ENCODE measurements at regions not wholly inside any gene's neighbourhood (a gene's known extent, or its start where the extent isn't known, plus 50 kb on each side); places are given as distances from the start of the nearest gene placed in this dataset.

DNA sequence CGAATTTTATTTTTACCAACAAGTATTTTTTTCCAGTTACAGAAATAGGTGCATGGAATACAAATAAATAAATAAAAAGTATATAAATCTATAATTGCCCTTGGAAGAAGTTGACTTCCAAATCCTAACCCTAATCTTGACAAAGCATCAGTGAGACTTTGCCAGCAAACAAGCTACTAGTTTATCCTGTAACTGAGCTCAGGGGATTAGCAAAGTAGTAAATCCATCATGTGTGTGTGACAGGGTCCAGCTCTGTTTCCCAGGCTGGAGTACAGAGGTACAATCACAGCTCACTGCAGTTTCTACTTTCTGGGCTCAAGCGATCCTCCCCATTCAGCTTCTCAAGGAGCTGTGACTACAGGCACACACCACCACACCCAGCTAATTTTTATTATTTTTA, 948.0 kb upstream of the CNTNAP5 start:
- DNase-seq (ENCODE audit: low read depth, low spot score) = no peak

DNA sequence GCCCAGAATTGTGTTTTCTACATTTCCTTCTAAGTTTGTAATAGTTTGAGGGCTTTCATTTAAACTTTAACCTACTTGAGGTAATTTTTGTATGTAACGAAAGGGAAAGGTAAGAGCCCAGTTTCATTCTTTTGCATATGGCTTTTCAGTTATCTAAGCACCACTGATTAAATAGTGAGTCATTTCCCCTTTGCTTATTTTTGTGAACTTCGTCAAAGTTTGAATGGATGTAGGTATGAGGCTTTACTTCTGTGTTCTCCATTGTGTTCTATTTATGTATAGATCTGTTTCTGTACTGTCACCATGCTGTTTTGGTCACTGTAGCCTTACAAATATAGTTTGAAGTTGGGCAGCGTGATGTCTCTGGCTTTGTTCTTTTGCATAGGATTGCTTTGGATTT, 944.8 kb upstream of the CNTNAP5 start:
- no peak for DNase-seq (ENCODE audit: low read depth, low spot score)

DNA sequence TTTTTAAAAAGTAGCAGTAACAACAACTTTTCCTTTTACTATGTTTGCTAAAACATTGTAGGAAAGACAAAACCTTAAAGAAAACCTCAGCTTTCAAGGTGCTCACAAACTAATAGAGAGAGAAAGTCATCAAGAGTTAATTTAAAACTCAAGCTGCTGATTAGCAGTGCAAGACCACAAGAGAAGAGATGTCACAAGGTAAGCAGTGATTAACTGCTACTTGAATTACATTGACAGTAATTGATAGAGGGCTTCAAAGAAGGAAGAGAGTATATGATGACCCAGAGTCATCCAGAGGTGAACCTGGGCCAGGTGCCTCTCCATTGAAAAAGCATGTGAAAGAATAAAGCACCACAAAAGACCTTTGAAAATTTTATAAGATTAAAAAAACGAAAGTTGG, 939.6 kb upstream of the CNTNAP5 start:
- no peak for DNase-seq (ENCODE audit: low read depth, low spot score)

DNA sequence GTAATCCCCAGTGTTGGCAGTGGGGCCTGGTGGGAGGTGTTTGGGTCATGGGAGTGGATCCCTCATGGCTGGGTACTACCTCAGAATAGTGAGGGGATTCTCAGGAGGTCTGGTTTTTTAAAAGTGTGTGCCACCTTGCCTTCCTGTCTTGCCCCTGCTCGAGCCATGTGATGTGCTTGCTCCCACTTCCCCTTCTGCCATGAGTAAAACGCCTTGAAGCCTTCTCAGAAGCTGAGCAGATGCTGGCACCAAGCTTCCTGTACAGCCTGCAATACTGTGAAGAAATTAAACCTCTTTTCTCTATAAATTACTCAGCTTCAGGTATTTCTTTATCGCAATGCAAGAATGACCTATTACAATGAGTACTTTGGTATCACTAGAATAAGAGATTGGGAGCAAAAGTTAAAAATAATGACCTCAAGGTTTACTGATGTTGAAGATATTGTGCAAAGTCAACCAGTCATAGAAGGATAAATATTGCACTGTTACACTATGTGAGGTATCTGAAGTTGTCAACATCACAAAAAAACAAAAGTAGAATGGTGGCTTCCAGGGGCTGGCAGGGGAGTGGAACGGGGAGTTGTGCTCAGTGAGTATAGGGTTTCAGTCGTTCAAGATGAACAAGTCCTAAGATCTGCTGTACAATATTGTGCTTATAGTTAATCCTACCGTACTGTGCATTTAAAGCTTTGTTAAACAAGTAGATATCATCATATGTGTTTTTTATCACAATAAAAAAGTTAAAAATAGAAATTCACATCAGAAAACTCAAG, 938.3 kb upstream of the CNTNAP5 start:
- no peak for DNase-seq (ENCODE audit: low read depth, low spot score)

DNA sequence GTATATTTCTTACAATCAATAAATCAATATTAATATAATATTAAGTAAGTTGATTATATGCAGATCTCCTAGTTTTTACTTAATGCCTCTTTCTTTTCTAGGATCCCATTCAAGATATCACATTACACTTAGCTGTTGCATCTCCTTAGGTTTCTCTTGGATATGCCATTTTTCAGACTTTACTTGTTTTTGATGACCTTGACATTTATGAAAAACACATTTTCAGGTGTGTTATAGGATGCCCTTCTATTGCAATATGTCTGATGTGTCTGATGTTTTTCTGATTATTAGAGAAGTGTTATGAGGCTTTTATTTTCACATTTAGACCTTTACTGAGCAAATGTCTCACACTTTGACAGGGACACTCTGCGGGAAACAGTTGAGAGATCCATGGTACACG, 933.6 kb upstream of the CNTNAP5 start:
- DNase-seq (ENCODE audit: low read depth, low spot score) = no peak

DNA sequence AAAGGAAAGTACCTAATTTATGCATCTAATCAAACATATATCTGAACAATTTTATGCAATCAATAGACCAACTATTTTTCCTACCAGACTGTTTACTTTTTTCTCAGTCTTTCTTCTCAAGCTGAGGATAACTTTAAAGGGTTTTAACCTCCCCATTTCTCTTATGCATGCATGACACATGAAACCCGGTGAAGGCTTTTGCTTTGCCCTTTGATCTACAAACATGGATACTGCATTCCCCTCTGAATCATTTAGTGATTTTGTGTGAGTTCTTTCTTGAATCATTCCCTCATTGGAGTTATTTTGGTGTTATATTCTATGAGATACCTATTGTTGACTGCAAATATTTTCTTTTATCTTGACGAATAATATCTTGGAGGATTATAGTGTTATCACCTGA, 931.9 kb upstream of the CNTNAP5 start:
- DNase-seq (ENCODE audit: low read depth, low spot score) = no peak

DNA sequence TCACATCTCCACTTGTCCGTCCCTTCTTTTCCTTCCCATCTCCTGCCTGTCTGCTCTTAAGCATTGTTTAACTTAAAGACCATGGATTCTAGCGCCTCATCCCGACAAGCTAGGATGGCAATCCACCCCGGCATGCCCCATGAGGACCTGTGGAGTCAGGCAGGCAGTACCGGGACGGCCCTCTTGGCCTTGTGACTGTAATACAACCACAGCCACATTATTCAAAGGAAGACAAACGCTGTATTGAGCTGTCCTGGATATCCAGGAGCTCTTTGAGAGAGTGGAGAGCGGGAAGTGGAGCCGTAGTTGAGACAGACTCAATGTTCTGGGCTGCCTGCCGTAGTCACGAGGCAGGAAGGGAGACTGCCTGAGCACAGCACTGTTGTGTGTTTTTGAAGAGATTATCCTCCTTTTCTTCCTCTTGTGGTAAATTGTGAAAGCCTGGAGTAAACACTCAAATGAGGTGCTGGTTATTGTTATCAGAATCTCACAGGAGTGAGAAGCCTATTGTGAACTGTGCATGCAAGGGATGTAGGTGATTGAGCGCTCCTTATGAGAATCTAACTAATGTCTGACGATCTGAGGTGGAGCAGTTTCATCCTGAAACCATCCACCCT, 929.8 kb upstream of the CNTNAP5 start:
- DNase-seq (ENCODE audit: low read depth, low spot score) = no peak

DNA sequence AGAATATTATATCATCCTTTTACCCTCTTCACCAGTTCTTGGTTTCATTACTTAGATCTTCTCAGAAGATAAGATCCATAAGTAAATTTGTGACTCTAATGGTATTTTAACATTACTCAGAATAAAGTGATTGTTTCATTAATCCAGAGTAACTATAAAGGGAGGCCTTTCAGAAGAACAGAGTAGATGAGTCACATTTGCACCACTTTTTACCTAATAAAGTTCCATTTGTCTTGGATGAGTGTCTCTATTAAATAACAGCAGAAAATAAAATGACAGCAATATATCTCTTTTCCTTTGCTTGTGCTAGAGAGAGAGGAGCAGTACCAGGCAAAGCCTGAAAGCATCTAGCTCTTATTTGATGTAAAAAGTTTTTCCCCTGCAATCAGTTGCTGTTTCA, 926.5 kb upstream of the CNTNAP5 start:
- DNase-seq (ENCODE audit: low read depth, low spot score) = no peak

DNA sequence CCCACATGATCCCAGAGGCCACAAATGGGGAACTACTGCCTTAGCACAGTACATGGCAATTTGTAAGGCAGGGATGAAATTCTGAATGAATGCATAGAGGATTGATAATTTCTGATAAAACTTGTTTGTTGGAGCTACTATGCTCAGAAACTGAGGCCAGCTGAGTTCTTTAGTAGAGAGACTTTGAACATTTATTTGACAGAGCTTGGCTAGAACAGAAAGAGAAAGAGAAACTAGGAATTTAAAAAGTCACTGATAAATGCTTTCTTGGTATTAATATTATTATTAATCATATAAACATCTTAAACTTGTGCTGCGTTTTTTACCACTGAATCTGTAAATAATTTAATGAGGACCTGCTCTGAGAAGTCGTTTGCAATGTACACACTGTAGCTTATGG, 923.7 kb upstream of the CNTNAP5 start:
- DNase-seq (ENCODE audit: low read depth, low spot score) = no peak

DNA sequence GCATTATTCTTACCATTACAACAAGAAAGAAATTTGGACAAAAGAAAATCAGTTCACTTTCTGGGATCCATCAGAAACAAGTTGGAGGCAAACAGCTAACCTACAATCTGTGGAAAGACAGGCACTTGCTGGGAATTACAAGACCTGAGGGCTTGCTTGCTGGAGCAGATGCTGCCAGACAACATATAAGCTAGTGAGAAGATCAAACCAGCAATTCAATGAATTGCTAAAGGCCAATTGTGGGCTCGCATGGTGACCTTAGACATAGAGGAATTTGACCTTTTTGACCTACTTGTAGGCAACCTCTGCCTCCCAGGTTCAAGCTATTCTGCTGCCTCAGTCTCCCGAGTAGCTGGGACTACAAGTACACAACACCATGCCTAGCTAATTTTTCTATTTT, 921.2 kb upstream of the CNTNAP5 start:
- no peak for DNase-seq (ENCODE audit: low read depth, low spot score)

DNA sequence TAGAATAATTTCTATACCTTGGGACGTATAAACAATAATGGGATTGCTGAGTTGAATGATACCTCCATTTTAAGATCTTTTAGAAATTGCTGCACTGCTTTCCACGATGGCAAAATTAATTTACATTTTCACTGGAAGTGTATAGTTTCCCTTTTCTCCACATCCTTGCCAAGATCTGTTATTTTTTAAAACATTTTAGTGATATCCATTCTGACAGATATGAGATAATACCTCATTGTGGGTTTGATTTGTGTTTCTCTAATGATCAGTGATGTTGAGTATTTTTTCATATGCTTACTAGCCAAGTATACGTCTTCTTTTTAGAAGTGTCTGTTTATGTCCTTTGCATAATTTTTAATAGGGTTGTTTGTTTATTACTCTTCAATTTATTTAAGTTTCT, 908.5 kb upstream of the CNTNAP5 start:
- DNase-seq (ENCODE audit: low read depth, low spot score) = no peak

DNA sequence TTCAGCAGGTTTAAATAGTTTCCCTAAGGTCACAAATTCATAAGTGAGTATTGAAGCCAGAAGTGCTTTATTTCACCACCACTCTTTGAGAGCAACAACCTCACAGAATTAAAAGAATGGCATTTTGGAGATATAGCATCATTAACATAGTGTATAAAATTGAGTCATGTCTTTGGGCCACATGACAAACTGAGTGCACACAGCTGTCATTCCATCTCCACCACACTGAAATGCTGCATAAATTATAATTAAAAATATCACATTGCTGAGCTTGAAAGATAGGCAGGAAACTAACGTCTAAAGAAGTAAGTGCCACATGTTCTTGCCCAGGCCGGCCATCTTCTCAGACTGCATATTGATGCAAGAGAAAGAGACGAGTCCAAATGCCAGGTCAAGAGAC, 897.9 kb upstream of the CNTNAP5 start:
- DNase-seq (ENCODE audit: low read depth, low spot score) = no peak

DNA sequence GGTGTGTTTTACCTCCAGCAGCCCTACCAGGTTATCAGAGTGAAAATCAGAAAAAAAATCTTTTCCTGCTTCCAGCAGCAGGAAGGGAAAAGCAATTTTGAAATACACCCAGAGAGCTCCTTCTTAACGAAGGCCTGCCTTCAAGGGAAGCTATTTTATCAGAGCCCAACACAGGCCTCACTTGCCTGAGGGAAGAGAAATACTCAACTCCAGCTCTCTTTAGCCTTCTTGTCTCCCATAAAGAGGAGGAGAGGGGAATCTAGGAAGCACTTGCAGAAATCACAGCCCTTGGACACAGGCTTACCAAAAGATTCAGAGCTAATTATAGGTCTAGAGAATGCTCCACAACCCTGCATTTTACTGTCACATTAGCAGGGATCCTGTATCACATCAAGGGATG, 896.1 kb upstream of the CNTNAP5 start:
- no peak for DNase-seq (ENCODE audit: low read depth, low spot score)

DNA sequence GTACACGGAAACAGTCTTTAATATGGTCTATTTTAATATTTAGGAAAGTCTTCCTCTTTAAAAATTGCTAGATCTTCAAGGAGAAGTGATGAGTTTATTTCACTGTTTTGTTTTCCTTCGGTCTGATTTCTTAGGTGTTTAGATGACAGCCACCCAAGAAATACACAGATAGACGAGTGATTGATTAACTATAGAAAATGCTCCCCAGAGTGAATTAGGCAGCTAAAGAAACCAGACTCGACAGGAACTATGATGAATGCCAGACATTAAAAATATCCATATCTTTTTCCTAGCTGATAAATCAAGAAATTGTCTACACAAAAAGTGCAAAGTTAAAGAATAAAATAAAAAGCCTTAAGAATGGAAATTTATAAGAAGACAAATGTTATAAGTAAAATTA, 888.7 kb upstream of the CNTNAP5 start:
- DNase-seq (ENCODE audit: low read depth, low spot score) = no peak

DNA sequence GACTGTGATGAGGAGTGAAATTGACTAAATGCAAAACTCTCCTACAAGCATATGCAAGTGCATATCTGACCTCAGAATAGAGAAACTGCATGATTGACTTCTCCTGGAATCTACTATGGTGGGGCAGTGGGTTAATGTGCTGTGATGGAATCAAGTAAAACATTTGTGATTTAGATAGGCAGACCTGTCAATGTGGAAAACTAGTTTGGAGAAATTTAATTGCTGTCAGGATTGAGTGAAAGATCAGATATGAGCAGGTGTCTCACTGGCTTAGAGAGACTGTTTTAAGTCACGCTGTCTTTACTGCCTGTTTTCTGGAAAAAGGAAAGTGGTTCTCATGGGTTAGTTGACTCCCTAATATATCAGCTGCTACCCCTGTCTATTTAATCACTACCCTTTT, 881.0 kb upstream of the CNTNAP5 start:
- DNase-seq (ENCODE audit: low read depth, low spot score) = no peak

DNA sequence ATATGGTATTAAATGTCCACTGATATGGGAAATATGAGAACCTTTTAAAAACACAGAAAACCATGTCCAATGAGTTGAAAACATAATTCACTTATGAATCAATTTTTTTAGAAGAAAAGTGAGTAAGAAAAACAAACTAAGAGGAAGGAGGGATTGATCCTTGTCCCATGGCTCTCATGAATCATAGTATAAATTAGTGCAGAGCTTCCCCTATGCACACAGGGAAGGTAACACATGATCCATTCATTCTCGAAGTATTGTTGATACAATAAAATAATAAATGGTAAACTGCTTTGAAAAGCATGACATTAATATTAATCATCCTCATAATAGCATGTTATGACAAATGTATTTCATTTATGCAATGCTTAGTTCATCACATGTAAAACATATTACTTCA, 872.0 kb upstream of the CNTNAP5 start:
- DNase-seq (ENCODE audit: low read depth, low spot score) = no peak

DNA sequence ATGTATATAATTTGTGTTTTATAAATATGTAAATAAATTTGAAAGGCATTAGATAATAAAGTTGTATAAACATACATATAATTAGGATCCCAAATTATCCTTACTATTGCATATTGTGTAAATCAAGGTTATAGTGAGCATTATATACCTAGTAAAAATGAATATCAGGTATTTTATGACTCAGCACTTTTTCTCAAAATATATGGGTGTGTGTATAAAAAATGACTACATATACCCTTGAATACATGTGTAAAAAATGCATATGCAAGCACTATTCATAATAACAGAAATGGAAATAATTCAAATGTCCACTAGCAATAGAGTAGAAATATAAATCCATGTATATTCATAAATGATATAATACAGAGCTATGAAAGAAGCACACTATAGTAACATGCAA, 870.9 kb upstream of the CNTNAP5 start:
- no peak for DNase-seq (ENCODE audit: low read depth, low spot score)

DNA sequence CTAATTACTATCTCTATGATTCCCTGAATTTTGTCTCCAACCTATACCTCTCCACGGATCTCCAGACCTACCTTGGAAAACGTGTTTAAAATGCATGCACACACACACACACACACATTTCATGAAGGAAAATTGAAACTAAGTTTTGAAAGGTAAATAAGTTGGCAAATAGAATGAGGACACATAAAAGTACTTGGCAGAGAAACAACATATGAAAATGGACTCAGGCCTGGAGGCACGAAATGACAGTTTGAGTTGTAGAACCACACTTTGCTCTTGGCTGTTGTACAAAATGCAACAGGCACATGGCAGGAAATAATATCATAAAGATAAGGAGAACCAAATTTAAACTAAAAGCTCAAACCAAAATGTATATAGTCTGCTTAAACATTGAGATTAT, 868.1 kb upstream of the CNTNAP5 start:
- DNase-seq (ENCODE audit: low read depth, low spot score) = no peak

DNA sequence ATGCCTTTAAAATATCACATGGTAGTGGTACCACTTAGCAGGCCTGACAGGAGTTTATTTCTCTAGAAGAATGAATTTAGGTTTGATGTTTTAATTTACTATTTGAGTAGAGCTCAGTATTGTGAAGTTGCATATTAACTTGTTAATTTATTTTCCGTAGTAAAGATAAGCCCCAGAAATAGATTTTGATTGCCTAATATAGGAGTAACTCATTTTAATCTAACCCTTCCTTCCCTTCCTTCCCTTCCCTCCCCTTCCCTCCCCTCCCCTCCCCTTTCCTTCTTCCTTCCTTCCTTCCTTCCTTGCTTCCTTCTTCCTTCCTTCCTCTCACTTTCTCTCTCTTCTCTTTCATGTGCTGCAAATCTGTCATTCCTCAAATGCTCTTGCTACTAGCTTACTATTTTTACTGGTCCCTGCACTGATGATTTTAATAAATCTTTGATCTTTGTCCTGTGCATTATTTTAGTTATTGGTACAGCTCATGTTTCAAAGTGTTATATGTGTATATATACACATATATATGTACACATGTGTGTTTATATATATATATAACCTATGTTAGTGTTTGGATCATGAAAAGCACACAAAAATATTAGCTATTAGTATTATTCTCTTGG, 862.6 kb upstream of the CNTNAP5 start:
- no peak for DNase-seq (ENCODE audit: low read depth, low spot score)

DNA sequence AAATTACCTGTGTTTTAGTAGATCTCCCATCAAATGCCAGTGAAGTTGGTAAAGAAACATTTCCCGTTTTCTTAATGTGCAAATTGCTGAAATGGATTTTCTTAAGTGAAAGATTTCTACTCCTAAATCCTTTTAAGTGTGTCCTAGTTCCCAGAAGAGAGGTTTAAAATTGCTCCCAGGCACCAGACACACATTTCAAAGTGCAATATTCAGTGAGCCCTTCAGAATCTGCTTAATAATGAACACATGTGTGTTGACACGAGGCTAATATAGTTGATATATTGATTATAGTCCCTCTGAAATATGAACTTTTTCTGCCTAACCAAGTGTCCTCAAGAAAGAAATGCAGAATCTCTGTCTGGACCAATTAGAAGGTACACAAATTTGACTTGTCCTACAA, 861.7 kb upstream of the CNTNAP5 start:
- no peak for DNase-seq (ENCODE audit: low read depth, low spot score)

DNA sequence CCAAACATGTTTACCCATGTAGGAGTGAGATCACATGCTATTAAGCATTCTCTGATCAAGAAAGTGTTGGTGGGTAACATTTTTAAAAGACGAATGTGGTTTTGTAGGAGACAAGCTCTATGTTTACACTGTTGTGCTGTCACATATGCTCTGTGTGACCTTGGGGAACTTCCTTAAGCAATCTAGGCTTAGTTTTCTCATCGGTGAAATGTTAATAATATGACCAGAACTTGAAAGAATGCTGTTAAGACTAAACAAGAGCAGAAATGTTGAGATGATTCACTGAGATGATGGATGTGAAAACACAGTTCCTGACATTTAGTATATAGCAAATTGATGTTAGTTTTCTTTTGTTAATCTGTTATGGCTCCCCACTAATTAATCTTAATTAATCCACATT, 860.9 kb upstream of the CNTNAP5 start:
- DNase-seq (ENCODE audit: low read depth, low spot score) = no peak

DNA sequence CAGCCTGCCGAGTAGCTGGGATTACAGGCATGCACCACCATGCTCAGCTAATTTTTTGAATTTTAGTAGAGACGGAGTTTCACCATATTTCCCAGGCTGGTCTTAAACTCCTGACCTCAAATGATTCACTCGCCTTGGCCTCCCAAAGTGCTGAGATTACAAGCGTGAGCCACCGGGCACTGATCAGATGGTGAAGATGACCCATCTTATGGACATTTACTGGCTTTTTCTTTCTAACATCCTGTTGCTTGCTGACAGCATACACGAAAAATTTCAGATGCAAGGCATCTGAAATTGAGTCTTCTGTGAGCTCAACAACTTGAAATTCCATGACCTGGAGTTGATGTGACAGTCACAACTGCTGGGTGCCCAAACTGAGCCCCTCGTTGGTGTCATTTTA, 859.5 kb upstream of the CNTNAP5 start:
- DNase-seq (ENCODE audit: low read depth, low spot score) = no peak

DNA sequence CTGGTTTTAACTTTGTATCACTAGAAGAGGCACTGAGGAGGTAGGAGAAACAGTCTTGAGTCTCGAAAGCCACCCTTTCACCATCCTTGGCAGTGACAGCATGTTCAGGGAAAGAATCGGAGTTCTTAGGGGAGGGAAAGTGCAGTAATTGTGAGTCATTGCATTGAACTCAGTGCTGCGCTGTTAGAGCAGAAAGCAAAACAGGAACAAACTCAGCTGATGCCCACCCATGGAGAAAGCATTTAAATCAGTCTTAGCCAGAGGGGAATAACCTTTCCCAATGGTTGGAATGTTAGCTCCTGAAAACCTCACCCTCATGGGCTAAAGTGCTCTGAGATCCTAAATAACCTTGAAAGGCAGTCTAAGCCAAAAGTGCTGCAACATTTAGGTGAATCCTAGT, 845.6 kb upstream of the CNTNAP5 start:
- no peak for DNase-seq (ENCODE audit: low read depth, low spot score)

All from smooth muscle cell of the brain vasculature (primary cell).